ENCODE measurements at regions not wholly inside any gene's neighbourhood (a gene's known extent, or its start where the extent isn't known, plus 50 kb on each side); places are given as distances from the start of the nearest gene placed in this dataset.
"Not testable (repeated sequence)": the region's sequence is repeated elsewhere in the genome, so short reads cannot be mapped to it uniquely, and the experiment has no call there.

GRCh38 chr5:25459082-25459481 lies 814.3 kb upstream of the CDH10 start:
- no peak for DNase-seq (ENCODE audit: low read depth in 3 of 3, low spot score in 2 of 3)

DNA sequence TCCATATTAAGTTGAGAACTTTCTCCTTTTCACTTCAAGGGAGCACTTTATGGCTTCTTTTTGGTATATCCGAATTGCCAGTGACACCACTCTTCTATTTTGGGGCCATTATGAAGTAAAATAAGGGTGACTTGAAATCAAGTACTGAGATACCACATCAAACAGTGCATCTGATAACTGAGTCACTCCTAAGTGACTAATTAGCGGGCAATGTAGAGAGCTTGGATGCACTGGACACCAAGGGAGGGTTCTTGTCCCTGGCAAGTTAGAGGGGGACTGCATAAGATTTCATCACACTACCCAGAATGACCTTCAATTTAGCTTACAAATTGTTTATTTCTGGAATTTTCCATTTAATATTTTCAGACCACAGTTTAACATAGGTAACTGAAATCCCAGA lies 813.9 kb upstream of the CDH10 start:
- no peak for DNase-seq (ENCODE audit: low read depth in 3 of 3, low spot score in 2 of 3)

- no peak for DNase-seq (ENCODE audit: low read depth in 3 of 3, low spot score in 2 of 3)
Observed at GRCh38 chr5:25453500-25453899, 808.7 kb upstream of the CDH10 start.

DNA sequence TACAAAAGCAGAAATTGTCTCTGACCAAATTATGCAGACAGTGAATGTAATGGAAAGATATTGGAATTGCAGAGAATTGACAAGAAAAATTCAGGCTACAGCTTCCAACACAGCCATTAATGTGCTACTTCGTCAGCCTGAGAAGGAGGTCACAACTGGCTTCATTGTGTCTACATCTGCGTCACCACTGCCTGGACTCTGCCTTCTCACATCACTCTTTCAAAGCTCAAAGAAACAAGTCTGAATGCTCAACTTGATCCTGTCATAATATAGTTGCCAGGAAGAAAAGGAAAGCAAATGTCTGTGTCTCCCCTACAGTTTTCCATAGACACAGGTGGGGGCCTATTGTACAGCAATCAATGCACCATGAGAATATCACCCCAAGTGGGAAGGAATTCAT lies 806.5 kb upstream of the CDH10 start:
- DNase-seq (ENCODE audit: low read depth in 3 of 3, low spot score in 2 of 3): no peak

- DNase-seq (ENCODE audit: low read depth in 3 of 3, low spot score in 2 of 3): no peak
Observed at GRCh38 chr5:25448646-25449045, 803.9 kb upstream of the CDH10 start.

DNA sequence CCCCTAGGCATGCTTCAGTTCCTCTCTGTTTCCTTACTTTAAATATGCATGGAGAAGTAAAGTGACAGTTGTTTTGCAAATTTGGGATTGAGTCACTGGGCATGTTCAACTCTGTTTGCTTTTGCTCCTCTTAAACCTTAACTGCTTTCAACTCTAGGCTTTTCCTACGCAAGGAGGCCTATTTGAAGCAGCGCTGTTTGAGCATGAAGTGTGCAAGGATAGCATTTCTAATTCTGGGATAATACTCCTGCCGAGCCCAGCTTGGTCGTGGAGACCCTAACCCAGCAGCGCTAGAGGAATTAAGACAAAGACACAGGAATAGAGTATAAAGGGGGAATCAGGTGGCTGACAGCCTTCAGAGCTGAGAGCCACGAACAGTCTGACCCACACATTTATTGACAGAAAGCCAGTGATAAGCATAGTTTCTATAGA lies 803.4 kb upstream of the CDH10 start:
- no peak for DNase-seq (ENCODE audit: low read depth in 3 of 3, low spot score in 2 of 3)

DNA sequence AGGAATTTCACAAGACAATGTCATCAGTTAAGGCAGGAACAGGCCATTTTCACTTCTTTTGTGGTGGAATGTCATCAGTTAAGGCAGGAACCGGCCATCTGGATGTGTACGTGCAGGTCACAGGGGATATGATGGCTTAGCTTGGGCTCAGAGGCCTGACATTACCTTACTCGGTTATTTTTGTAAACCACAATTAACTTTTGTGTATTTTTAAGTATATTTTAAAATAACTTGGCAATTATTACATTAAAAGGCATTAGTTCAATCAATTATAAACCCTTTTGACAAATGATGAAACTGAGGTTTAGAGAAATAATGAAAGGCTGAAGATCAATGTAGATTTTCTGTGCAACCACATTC lies 801.3 kb upstream of the CDH10 start:
- not testable (repeated sequence) for DNase-seq (ENCODE audit: low read depth in 3 of 3, low spot score in 2 of 3)

DNA sequence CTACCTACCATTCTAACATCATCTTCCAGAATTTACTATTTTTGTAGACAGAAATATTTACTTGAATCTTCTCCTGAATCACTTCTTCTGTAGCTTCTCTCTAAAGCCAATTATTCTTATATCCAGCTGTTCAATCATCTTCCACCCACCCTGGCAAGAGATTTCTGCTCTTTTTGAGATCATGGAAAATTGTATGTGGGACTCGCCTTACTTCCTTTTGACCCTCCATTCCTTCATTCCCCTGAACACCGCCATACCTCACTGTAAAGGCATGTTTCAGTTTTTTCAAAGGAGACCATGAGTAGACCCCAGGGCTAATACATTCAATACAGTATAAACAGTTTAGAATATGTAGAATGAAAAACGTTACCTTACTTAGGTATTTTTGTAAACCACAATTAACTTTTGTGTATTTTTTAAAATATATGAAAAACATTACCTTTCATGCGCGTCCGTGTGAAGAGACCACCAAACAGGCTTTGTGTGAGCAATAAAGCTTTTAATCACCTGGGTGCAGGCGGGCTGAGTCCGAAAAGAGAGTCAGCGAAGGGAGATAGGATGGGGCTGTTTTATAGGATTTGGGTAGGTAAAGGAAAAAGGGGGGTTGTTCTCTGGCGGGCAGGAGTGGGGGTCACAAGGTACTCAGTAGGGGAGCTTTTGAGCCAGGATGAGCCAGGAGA lies 800.7 kb upstream of the CDH10 start:
- not testable (repeated sequence) for DNase-seq (ENCODE audit: low read depth in 3 of 3, low spot score in 2 of 3)

GRCh38 chr5:25444697-25445096 lies 799.9 kb upstream of the CDH10 start:
- no peak for DNase-seq (ENCODE audit: low read depth in 3 of 3, low spot score in 2 of 3)

DNA sequence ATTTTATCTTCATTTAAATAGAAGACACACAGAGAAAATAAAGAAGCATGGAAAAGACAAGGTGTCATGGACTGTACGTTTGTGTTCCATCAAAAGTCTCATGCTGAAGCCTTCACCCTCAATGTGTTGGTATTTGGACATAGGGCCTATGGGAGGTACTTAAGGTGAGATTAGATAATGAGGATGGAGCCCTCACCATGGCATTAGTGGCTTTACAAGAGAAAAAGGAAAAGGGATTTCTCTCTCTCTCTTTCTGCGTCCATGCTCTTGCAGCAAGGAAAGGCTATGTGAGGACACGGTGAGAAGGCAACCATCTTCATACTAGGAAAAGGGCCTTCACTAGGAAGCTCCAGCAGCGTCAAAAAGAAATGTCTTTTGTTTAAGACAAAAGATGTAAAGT lies 797.0 kb upstream of the CDH10 start:
- DNase-seq (ENCODE audit: low read depth in 3 of 3, low spot score in 2 of 3): no peak

DNA sequence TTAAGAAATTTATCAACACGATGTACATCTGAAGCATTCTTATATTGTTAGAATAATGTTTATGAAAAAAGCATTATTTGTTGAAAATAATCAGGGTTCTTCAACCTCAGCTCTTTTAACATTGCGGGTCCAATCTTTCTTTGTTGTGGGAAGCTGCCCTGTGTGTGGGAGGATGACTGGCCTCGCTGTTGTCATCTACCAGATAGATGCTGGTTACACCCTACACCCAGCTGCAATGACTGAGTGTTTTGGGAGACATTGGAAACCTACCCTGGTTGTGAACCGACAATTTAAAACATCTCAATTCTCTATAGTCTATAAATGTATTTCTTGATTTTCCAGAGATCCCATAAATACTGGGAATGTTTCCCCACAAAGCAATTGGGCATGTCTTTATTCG lies 794.2 kb upstream of the CDH10 start:
- DNase-seq (ENCODE audit: low read depth in 3 of 3, low spot score in 2 of 3): no peak

DNA sequence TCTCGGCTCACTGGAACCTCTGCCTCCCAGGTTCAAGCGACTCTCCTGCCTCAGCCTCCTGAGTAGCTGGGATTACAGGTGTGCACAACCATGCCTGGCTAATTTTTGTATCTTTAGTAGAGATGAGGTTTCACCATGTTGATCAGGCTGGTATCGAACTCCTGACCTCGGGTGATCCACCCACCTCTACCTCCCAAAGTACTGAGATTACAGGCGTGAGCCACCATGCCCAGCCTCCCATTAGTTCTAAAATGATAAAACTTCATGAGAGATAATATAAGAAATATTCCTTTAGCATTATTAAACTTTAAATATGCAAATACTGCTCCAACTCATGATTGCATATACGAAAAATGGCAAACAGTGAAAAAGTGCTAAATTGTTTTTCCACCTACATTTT lies 793.6 kb upstream of the CDH10 start:
- DNase-seq (ENCODE audit: low read depth in 3 of 3, low spot score in 2 of 3): not testable (repeated sequence)

DNA sequence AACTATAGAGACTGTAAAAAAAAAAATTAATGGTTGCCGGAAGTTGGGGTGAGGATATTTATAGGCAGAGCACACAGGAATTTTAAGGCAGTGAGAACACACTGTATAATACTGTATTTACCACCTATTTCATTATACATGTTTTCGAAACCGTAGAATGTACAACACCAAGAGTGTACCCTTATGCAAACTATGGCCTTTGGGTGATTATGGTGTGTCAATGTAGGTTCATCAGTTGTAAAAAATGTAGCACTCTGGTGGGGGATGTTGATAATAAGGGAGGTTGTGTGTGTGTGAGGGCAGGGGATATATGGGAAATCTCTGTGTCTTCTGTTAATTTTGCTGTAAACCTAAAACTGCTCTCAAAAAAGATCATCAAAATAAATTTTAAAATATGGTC lies 791.7 kb upstream of the CDH10 start:
- no peak for DNase-seq (ENCODE audit: low read depth in 3 of 3, low spot score in 2 of 3)

- no peak for DNase-seq (ENCODE audit: low read depth in 3 of 3, low spot score in 2 of 3)
Observed at GRCh38 chr5:25435882-25436281, 791.1 kb upstream of the CDH10 start.

DNA sequence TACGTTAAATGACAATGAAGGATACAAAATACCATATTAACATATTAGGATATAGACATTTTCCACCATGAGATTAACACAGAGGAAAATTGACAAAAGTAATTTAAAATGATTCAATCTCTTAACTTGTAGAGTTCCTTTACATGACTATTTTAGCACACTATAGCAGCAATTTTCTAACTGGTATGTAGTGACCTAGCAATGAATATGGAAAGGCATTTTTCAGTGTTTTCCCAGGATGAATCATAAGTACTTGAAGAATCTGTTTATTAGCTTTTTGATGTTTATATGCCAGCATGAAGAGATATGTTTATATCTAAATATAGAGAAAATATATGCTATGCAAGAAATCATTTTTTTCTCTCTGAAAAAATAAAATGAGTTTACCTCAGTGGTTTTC lies 782.5 kb upstream of the CDH10 start:
- DNase-seq (ENCODE audit: low read depth in 3 of 3, low spot score in 2 of 3): no peak

DNA sequence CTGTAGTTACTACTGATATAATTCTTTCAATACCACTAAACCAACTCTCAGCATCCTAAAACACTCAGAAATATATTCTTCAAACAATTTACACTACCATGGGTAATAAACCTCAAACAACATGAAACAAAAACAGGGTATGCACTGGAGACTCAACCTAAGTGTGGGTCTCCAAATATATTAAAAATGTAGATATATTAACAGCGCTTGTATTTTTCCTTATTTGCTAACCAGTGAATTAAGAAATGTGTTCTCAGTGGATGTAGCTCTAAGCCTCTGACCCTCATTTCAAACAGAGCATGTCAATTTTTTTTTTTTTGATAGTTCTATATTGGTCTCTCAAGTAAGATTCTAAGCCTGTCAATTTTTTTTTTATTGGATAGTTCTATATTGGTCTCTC lies 778.5 kb upstream of the CDH10 start:
- no peak for DNase-seq (ENCODE audit: low read depth in 3 of 3, low spot score in 2 of 3)

GRCh38 chr5:25419684-25420083 lies 774.9 kb upstream of the CDH10 start:
- no peak for DNase-seq (ENCODE audit: low read depth in 3 of 3, low spot score in 2 of 3)

DNA sequence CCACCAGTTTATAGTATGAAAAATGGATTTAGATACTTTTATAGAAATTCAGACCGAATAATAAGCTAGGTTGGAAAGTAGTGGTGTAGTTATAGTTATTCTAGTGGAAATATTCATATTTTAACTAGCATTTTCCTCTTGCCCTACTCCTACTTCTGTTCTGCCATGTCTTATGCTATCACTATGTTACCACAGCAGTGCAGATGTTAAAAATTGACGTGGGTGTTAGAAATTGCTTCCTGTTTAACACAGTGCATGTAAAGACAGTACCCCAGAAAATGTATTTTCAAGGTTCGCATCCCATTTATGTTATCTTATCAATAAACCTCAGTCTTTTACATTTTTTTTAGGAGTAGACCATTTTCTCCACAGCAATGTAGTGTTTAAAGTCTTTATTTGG lies 774.2 kb upstream of the CDH10 start:
- DNase-seq (ENCODE audit: low read depth in 3 of 3, low spot score in 2 of 3): no peak

DNA sequence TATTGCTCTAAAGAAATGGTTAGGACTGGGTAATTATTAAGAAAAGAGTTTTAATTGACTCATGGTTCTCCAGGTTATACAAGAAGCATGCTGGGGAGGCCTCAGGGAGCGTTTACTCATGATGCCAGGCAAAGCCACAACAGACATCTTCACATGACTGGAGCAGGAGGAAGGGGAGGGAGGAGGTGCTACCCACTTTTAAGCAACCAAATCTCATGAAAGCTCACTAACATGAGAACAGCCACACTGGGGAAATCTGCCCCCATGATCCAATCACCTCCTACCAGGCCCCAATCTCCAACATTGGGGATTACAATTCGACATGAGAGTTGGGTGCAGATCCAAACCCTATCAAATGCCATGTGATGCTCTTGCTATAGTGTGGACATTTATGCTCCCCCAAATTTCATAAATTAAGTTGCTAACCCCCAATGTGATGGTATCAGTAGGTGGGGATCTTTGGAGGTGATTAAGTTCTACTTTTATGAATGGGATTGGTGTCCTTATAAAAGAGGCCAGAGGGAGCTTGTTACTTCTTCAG lies 773.6 kb upstream of the CDH10 start:
- DNase-seq (ENCODE audit: low read depth in 3 of 3, low spot score in 2 of 3): no peak

DNA sequence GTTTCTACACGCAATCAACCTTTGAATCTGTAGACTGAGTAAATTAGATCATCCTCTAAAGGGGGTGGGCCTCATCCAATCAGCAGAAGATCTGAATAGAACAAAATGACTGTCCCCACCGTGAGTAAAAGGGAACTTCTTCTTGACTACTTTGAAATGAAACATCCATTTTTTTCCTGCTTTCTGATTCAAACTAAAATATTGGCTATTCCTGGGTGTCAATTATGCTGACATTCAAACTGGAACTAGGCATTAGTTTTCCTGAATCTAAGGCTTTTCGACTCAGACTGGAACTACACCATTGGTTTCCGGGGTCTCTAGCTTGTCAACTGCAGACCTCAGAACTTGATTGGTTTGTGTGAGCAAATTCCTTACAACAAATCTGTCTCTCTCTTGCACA lies 772.2 kb upstream of the CDH10 start:
- no peak for DNase-seq (ENCODE audit: low read depth in 3 of 3, low spot score in 2 of 3)

DNA sequence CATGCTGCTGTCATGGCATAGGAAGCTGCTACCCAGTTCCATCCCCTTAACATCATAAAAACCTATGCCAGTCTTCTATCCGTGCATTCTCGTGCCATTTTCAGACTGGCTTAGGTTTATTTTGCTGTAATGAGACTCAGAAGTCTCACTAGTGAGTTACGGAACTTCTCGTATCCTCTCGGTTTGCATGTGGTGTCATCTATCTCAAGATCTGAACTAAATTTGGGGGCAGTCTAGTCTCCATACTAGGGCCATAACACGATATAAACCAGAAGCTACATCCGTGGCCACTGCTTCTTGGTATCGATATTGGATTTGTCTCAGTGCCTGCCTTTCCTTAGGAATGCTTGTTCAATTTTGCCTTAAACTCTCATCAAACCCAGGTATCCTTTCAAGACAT lies 771.2 kb upstream of the CDH10 start:
- no peak for DNase-seq (ENCODE audit: low read depth in 3 of 3, low spot score in 2 of 3)

DNA sequence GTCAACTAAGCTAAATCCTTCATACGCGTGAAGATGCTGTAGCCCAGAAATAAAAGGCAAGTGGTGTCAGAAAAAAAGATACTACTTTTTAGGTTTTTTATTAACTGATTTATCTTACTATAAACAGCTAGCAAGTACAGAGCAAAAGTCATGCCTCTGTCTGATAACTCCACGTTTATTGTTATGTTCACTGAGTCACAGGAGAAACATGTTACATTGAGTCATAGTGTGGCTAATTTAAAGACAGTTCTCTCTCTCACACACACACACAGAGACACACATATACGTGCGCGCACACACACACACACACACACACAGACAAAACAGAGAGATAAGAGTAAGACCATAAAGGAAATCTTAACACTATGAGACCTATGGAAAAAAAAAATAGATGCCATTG lies 770.0 kb upstream of the CDH10 start:
- DNase-seq (ENCODE audit: low read depth in 3 of 3, low spot score in 2 of 3): no peak

- DNase-seq (ENCODE audit: low read depth in 3 of 3, low spot score in 2 of 3): no peak
Observed at GRCh38 chr5:25412116-25412661, 767.4 kb upstream of the CDH10 start.
